B cell (primary cell): ENCODE measurements at regions not wholly inside any gene's neighbourhood (a gene's known extent, or its start where the extent isn't known, plus 50 kb on each side); places are given as distances from the start of the nearest gene placed in this dataset.

Source experiments
- EZH2 ChIP-seq: IDR thresholded peaks from 2 replicates; pipeline ENCODE4 v1.6.1; 2012; ENCODE audit warnings: borderline replicate concordance, low read depth, mild to moderate bottlenecking, moderate library complexity, low read length; ENCODE audit not compliant: insufficient read depth, poor library complexity, severe bottlenecking
- TF ChIP-seq, protein P1 (sequence below): fragments of 200-600 bp; IDR thresholded peaks from one replicate; pipeline ENCODE4 v1.8.0; 2022; ENCODE audit warnings: antibody characterized with exemption, mild to moderate bottlenecking

DNA sequence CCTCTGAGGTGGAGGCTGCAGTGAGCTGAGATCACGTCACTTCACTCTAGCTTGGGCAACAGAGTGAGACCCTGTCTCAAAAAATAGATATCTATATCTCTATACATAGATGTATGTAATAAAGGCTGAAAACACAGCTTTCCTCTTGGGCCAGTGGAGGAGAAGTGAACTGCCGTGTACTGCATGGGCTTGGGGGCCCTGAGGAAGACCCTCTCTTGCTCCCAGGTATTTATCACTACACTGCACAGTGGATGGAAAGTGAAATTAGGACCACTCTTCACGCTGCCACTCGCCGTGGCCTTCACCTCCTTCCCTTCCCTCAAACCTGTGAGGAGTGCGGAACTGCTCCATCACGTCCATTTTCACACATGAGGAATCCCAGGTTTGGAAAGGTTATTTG lies 68.8 kb upstream of the SIAH1 start:
- TF ChIP-seq, protein P1, sequence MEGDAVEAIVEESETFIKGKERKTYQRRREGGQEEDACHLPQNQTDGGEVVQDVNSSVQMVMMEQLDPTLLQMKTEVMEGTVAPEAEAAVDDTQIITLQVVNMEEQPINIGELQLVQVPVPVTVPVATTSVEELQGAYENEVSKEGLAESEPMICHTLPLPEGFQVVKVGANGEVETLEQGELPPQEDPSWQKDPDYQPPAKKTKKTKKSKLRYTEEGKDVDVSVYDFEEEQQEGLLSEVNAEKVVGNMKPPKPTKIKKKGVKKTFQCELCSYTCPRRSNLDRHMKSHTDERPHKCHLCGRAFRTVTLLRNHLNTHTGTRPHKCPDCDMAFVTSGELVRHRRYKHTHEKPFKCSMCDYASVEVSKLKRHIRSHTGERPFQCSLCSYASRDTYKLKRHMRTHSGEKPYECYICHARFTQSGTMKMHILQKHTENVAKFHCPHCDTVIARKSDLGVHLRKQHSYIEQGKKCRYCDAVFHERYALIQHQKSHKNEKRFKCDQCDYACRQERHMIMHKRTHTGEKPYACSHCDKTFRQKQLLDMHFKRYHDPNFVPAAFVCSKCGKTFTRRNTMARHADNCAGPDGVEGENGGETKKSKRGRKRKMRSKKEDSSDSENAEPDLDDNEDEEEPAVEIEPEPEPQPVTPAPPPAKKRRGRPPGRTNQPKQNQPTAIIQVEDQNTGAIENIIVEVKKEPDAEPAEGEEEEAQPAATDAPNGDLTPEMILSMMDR: no peak
- TF ChIP-seq EZH2: no peak
